T-cell (primary cell): ENCODE measurements at regions not wholly inside any gene's neighbourhood (a gene's known extent, or its start where the extent isn't known, plus 50 kb on each side); places are given as distances from the start of the nearest gene placed in this dataset.

Source experiments
- ATAC-seq, 4 experiments: fragments of 200-7000 bp in 3 of 4; fragments of 150-1000 bp in 1 of 4; cut with Tn5 transposase; replicated peaks in 1 of 4; 1 replicate in 3 of 4; 2 replicates in 1 of 4; pipeline ENCODE4 v1.10.0; 2021; ENCODE audit warnings: moderate library complexity in 3 of 4, mild to moderate bottlenecking in 2 of 4, moderate number of reproducible peaks in 1 of 4
- CTCF ChIA-PET, 2 donors: fragments of 300-600 bp; sonication (Branson Sonifier 250); formaldehyde crosslinking; loops; one replicate each; lab custom pipeline; 2022; ENCODE audit warnings: antibody characterized with exemption in 2 of 2; lab: Charles Lee
- POLR2A ChIA-PET, 2 donors: fragments of 300-600 bp; sonication (Branson Sonifier 250); formaldehyde crosslinking; loops; one replicate each; lab custom pipeline; 2022; ENCODE audit warnings: antibody characterized with exemption in 2 of 2; lab: Charles Lee
- DNase-seq, 35 experiments: peaks; one replicate each; pipeline versions ENCODE4 v3.0.0 to v3.0.0-alpha.2; 2013 to 2023
- H3K27ac ChIP-seq: one replicate; pipeline ENCODE4 v1.5.1; 2013; ENCODE audit warnings: low read length
- H3K27me3 ChIP-seq, 2 experiments: replicated peaks in 1 of 2; 1 replicate in 1 of 2; 2 replicates in 1 of 2; pipeline versions ENCODE4 v1.6.1 to v1.7.0; 2013; ENCODE audit warnings: low read length in 1 of 2, mixed read lengths in 1 of 2; ENCODE audit not compliant: control insufficient read depth in 2 of 2, insufficient read depth in 2 of 2; ENCODE audit errors: extremely low read depth in 1 of 2
- H3K36me3 ChIP-seq, 2 donors: 1 replicate in 1 of 2; 2 replicates in 1 of 2; pipeline versions ENCODE4 v1.6.1 to v1.7.0; 2013; ENCODE audit warnings: low read length in 1 of 2; ENCODE audit not compliant: control insufficient read depth in 2 of 2, insufficient read depth in 1 of 2; ENCODE audit errors: extremely low read depth in 1 of 2
- H3K4me1 ChIP-seq, 2 experiments: 1 replicate in 1 of 2; 2 replicates in 1 of 2; pipeline versions ENCODE4 v1.6.1 to v1.7.0; 2013; ENCODE audit warnings: low read length in 2 of 2, mixed read lengths in 1 of 2; ENCODE audit not compliant: insufficient read depth in 2 of 2, control insufficient read depth in 1 of 2; ENCODE audit errors: extremely low read depth in 1 of 2
- H3K4me3 ChIP-seq, 2 donors: 1 replicate in 1 of 2; 2 replicates in 1 of 2; pipeline versions ENCODE4 v1.5.1 to v1.7.0; 2013; ENCODE audit warnings: mild to moderate bottlenecking in 2 of 2, low read length in 1 of 2, moderate library complexity in 1 of 2; ENCODE audit not compliant: control insufficient read depth in 1 of 2; ENCODE audit errors: extremely low read depth in 1 of 2
- H3K9me3 ChIP-seq: 2 replicates; pipeline ENCODE4 v1.7.0; 2013
- H3K27ac Mint-ChIP-seq, 2 donors: one replicate each; pipeline ENCODE4 v1.8.0; 2020 to 2021; ENCODE audit warnings: mild to moderate bottlenecking in 2 of 2, mixed read lengths in 2 of 2
- H3K27me3 Mint-ChIP-seq, 2 donors: one replicate each; pipeline ENCODE4 v1.8.0; 2021 to 2022; ENCODE audit warnings: mixed read lengths in 2 of 2
- H3K36me3 Mint-ChIP-seq: one replicate; pipeline ENCODE4 v1.8.0; 2021; ENCODE audit warnings: mixed read lengths
- H3K4me1 Mint-ChIP-seq, 3 donors: one replicate each; pipeline ENCODE4 v1.8.0; 2020 to 2022; ENCODE audit warnings: mixed read lengths in 3 of 3, mild to moderate bottlenecking in 1 of 3
- H3K4me3 Mint-ChIP-seq, 3 donors: one replicate each; pipeline ENCODE4 v1.8.0; 2020 to 2022; ENCODE audit warnings: mild to moderate bottlenecking in 3 of 3, mixed read lengths in 3 of 3, moderate library complexity in 3 of 3
- H3K9me3 Mint-ChIP-seq, 3 donors: one replicate each; pipeline ENCODE4 v1.8.0; 2020 to 2022; ENCODE audit warnings: mixed read lengths in 3 of 3
- WGBS: methylation state at CpG from one replicate; pipeline ENCODE4 v1.1.5; 2013; ENCODE audit warnings: missing lambda C conversion rate; ENCODE audit not compliant: insufficient coverage; 5-methylcytosine and 5-hydroxymethylcytosine counted together

GRCh38 chr2:176959614-176960013, 253.0 kb upstream of the HNRNPA3 start:
- Histone ChIP-seq H3K36me3 (no peaks in the 10 kb centered on the region), H3K9me3 (no peaks in the 10 kb centered on the region), H3K27me3 (peaks cover 0 to 7% of the 10 kb centered on the region in 2 experiments), H3K4me3 (no peak overlapping the region), H3K4me1 (no peaks in the 10 kb centered on the region), H3K27ac (no peak overlapping the region)
- WGBS, result no CpG with 5 or more reads among the region's 3 CpGs
- CTCF ChIA-PET, result interaction anchor here in 1 of 2 donors (0.6 kb wide), 1 partner anchor 69 kb away, joined by 4 read pairs; no protein-coding TSS in a partner anchor
- DNase-seq, result no peak
- H3K36me3 Mint-ChIP-seq, result no peaks in the 10 kb centered on the region
- no peak for ATAC-seq
- peaks cover 17 to 26% of the 10 kb centered on the region in 2 donors for H3K27me3 Mint-ChIP-seq
- H3K4me1 Mint-ChIP-seq, result no peaks in the 10 kb centered on the region
- H3K9me3 Mint-ChIP-seq, result no peaks in the 10 kb centered on the region
- H3K27ac Mint-ChIP-seq, result no peak overlapping the region
- H3K4me3 Mint-ChIP-seq, result no peak overlapping the region
- POLR2A ChIA-PET, result no interaction called here

- no peaks in the 10 kb centered on the region for H3K36me3 ChIP-seq
- Mint-ChIP-seq H3K27ac (no peak overlapping the region), H3K4me3 (no peak overlapping the region), H3K36me3 (no peaks in the 10 kb centered on the region), H3K27me3 (peaks cover 18 to 23% of the 10 kb centered on the region in 2 donors), H3K4me1 (no peaks in the 10 kb centered on the region), H3K9me3 (no peaks in the 10 kb centered on the region)
- no CpG with 5 or more reads among the region's 2 CpGs for WGBS
- ChIA-PET CTCF (interaction anchor here in 1 of 2 donors (0.6 kb wide), 1 partner anchor 69 kb away, joined by 4 read pairs; no protein-coding TSS in a partner anchor), POLR2A (no interaction called here)
- no peak for ATAC-seq
- H3K4me3 ChIP-seq, result no peak overlapping the region
- no peak for DNase-seq
- H3K4me1 ChIP-seq, result no peaks in the 10 kb centered on the region
- no peaks in the 10 kb centered on the region for H3K9me3 ChIP-seq
- H3K27ac ChIP-seq, result no peak overlapping the region
- peaks cover 0 to 7% of the 10 kb centered on the region in 2 experiments for H3K27me3 ChIP-seq
Measured at GRCh38 chr2:176960061-176960460, 252.5 kb upstream of the HNRNPA3 start.

GRCh38 chr2:176960736-176961520, 251.7 kb upstream of the HNRNPA3 start:
- ATAC-seq (no peak), DNase-seq (no peak)
- CTCF ChIA-PET, result no interaction called here
- Histone ChIP-seq H3K4me3 (no peak overlapping the region), H3K27ac (no peak overlapping the region), H3K27me3 (peaks cover 0 to 4% of the 10 kb centered on the region in 2 experiments), H3K9me3 (no peaks in the 10 kb centered on the region), H3K36me3 (no peaks in the 10 kb centered on the region), H3K4me1 (no peaks in the 10 kb centered on the region)
- peaks cover 13 to 17% of the 10 kb centered on the region in 2 donors for H3K27me3 Mint-ChIP-seq
- no peak overlapping the region for H3K4me3 Mint-ChIP-seq
- no peaks in the 10 kb centered on the region for H3K36me3 Mint-ChIP-seq
- H3K4me1 Mint-ChIP-seq, result no peaks in the 10 kb centered on the region
- H3K27ac Mint-ChIP-seq, result no peak overlapping the region
- POLR2A ChIA-PET, result no interaction called here
- no peaks in the 10 kb centered on the region for H3K9me3 Mint-ChIP-seq
- 84% methylated on average over 5 of the region's 7 CpGs for WGBS

GRCh38 chr2:176961775-176962619, 250.6 kb upstream of the HNRNPA3 start:
- H3K27me3 Mint-ChIP-seq, result peaks cover 13 to 17% of the 10 kb centered on the region in 2 donors
- ATAC-seq (no peak), DNase-seq (no peak)
- H3K9me3 Mint-ChIP-seq, result no peaks in the 10 kb centered on the region
- Histone ChIP-seq H3K4me1 (no peaks in the 10 kb centered on the region), H3K9me3 (no peaks in the 10 kb centered on the region), H3K27ac (no peak overlapping the region), H3K4me3 (no peak overlapping the region), H3K36me3 (no peaks in the 10 kb centered on the region), H3K27me3 (peaks cover 0 to 2% of the 10 kb centered on the region in 2 experiments)
- H3K27ac Mint-ChIP-seq, result no peak overlapping the region
- no peaks in the 10 kb centered on the region for H3K4me1 Mint-ChIP-seq
- ChIA-PET CTCF (interaction anchor here (0.6 to 1.0 kb wide), 2 partner anchors 17 to 222 kb away, joined by 3 to 6 read pairs; no protein-coding TSS in a partner anchor), POLR2A (no interaction called here)
- H3K4me3 Mint-ChIP-seq, result no peak overlapping the region
- H3K36me3 Mint-ChIP-seq, result no peaks in the 10 kb centered on the region
- WGBS, result 87% methylated on average over 5 of the region's 11 CpGs

- ChIA-PET POLR2A (no interaction called here), CTCF (no interaction called here)
- no peak overlapping the region for H3K27ac Mint-ChIP-seq
- Histone ChIP-seq H3K4me3 (no peak overlapping the region), H3K9me3 (no peaks in the 10 kb centered on the region), H3K27me3 (peaks cover 0 to 2% of the 10 kb centered on the region in 2 experiments), H3K27ac (no peak overlapping the region), H3K4me1 (no peaks in the 10 kb centered on the region), H3K36me3 (no peaks in the 10 kb centered on the region)
- no peaks in the 10 kb centered on the region for H3K9me3 Mint-ChIP-seq
- H3K4me1 Mint-ChIP-seq, result no peaks in the 10 kb centered on the region
- no peak overlapping the region for H3K4me3 Mint-ChIP-seq
- DNase-seq (no peak), ATAC-seq (no peak)
- H3K36me3 Mint-ChIP-seq, result no peaks in the 10 kb centered on the region
- peaks cover 12 to 17% of the 10 kb centered on the region in 2 donors for H3K27me3 Mint-ChIP-seq
- WGBS, result no CpG with 5 or more reads among the region's 4 CpGs
Measured at GRCh38 chr2:176963568-176964287, 248.9 kb upstream of the HNRNPA3 start.

- ATAC-seq (no peak), DNase-seq (no peak)
- Mint-ChIP-seq H3K36me3 (no peaks in the 10 kb centered on the region), H3K27ac (no peak overlapping the region), H3K4me3 (no peak overlapping the region), H3K27me3 (peaks cover 9 to 11% of the 10 kb centered on the region in 2 donors), H3K4me1 (no peaks in the 10 kb centered on the region), H3K9me3 (no peaks in the 10 kb centered on the region)
- CTCF ChIA-PET, result interaction anchor here in 1 of 2 donors (0.6 kb wide), 1 partner anchor 34 kb away, joined by 3 read pairs; no protein-coding TSS in a partner anchor
- no peaks in the 10 kb centered on the region for H3K9me3 ChIP-seq
- H3K27ac ChIP-seq, result no peak overlapping the region
- H3K27me3 ChIP-seq, result no peaks in the 10 kb centered on the region
- no peaks in the 10 kb centered on the region for H3K36me3 ChIP-seq
- no peaks in the 10 kb centered on the region for H3K4me1 ChIP-seq
- no peak overlapping the region for H3K4me3 ChIP-seq
- POLR2A ChIA-PET, result no interaction called here
Measured at GRCh38 chr2:176967911-176968450, 244.6 kb upstream of the HNRNPA3 start.
